NCI-H226 (cell line): ENCODE measurements at regions not wholly inside any gene's neighbourhood (a gene's known extent, or its start where the extent isn't known, plus 50 kb on each side); places are given as distances from the start of the nearest gene placed in this dataset.

Source experiments
- DNase-seq: peaks from one replicate; pipeline ENCODE4 v3.0.0-alpha.2; 2015

- DNase-seq: no peak
These were observed 146.7 kb downstream of the TSN start for GRCh38 chr2:121902171-121902591.

- no peak for DNase-seq
These were observed 147.2 kb downstream of the TSN start for GRCh38 chr2:121902616-121903015.

- no peak for DNase-seq
These were observed 147.7 kb downstream of the TSN start for GRCh38 chr2:121903037-121903689.

GRCh38 chr2:121904656-121905055 is 149.2 kb downstream of the TSN start:
- DNase-seq: no peak

GRCh38 chr2:121905201-121905600 is 149.8 kb downstream of the TSN start:
- no peak for DNase-seq

- DNase-seq: no peak
These were observed 150.7 kb downstream of the TSN start for GRCh38 chr2:121906170-121906569.

- DNase-seq: no peak
These were observed 152.5 kb downstream of the TSN start for GRCh38 chr2:121907928-121908327.

GRCh38 chr2:121910139-121910538 is 154.7 kb downstream of the TSN start:
- no peak for DNase-seq

GRCh38 chr2:121911036-121911435 is 155.6 kb downstream of the TSN start:
- no peak for DNase-seq

- DNase-seq: no peak
These were observed 161.7 kb downstream of the TSN start for GRCh38 chr2:121917143-121917542.

- no peak for DNase-seq
These were observed 162.8 kb downstream of the TSN start for GRCh38 chr2:121918231-121918630.

- no peak for DNase-seq
These were observed 164.4 kb downstream of the TSN start for GRCh38 chr2:121919803-121920202.

- no peak for DNase-seq
These were observed 170.0 kb downstream of the TSN start for GRCh38 chr2:121925466-121925865.

GRCh38 chr2:121943285-121943684 is 187.8 kb downstream of the TSN start:
- no peak for DNase-seq

- DNase-seq: peak; percentile 55
These were observed 188.8 kb downstream of the TSN start for GRCh38 chr2:121944072-121944831.

GRCh38 chr2:121947674-121948073 is 192.2 kb downstream of the TSN start:
- DNase-seq: no peak

GRCh38 chr2:121949271-121949670 is 193.8 kb downstream of the TSN start:
- no peak for DNase-seq

GRCh38 chr2:121955426-121955825 is 200.0 kb downstream of the TSN start:
- DNase-seq: no peak

GRCh38 chr2:121955872-121956271 is 200.4 kb downstream of the TSN start:
- DNase-seq: no peak

GRCh38 chr2:121960251-121960650 is 204.8 kb downstream of the TSN start:
- DNase-seq: no peak

GRCh38 chr2:121961761-121962160 is 206.3 kb downstream of the TSN start:
- no peak for DNase-seq

- no peak for DNase-seq
These were observed 210.2 kb downstream of the TSN start for GRCh38 chr2:121965661-121966060.

GRCh38 chr2:121966663-121967062 is 211.2 kb downstream of the TSN start:
- DNase-seq: no peak

GRCh38 chr2:121969166-121969565 is 213.7 kb downstream of the TSN start:
- no peak for DNase-seq
